ENCODE measurements at regions not wholly inside any gene's neighbourhood (a gene's known extent, or its start where the extent isn't known, plus 50 kb on each side); places are given as distances from the start of the nearest gene placed in this dataset.

DNA sequence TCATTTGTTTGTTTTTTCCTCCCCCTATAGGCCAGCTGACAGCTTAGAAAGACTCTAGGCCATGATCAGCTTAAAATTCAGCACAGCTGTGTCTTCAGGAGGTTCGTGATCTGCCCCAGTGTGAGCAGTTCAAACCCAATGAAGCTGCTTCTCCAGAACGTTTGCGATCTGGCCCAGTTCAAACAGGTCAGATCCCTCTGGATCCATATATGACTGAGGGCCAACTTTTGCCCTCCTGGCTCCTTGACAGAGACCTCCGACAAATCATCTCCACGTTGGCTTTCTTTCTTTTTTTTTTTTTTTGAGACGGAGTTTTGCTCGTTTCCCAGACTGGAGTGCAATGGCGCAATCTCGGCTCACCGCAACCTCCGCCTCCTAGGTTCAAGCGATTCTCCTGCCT lies 50.2 kb upstream of the ATF7IP2 start:
- Histone ChIP-seq H3K4me3 (no peak overlapping the region), H3K9me3 (peaks cover 19% of the 10 kb centered on the region), H3K4me1 (ENCODE audit: low read depth) (no peaks in the 10 kb centered on the region), H3K36me3 (ENCODE audit: low read depth) (no peaks in the 10 kb centered on the region)
- intact Hi-C loops (cut with DNase I, micrococcal nuclease): no loop called here
- TF ChIP-seq, protein P1, sequence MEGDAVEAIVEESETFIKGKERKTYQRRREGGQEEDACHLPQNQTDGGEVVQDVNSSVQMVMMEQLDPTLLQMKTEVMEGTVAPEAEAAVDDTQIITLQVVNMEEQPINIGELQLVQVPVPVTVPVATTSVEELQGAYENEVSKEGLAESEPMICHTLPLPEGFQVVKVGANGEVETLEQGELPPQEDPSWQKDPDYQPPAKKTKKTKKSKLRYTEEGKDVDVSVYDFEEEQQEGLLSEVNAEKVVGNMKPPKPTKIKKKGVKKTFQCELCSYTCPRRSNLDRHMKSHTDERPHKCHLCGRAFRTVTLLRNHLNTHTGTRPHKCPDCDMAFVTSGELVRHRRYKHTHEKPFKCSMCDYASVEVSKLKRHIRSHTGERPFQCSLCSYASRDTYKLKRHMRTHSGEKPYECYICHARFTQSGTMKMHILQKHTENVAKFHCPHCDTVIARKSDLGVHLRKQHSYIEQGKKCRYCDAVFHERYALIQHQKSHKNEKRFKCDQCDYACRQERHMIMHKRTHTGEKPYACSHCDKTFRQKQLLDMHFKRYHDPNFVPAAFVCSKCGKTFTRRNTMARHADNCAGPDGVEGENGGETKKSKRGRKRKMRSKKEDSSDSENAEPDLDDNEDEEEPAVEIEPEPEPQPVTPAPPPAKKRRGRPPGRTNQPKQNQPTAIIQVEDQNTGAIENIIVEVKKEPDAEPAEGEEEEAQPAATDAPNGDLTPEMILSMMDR (IDR thresholded peaks at IDR 0.05): no peak
- ATAC-seq: no peak
- DNase-seq: no peak

Data from mucosa of descending colon (tissue), 3 donors.